Peyer's patch (tissue), 4 donors: ENCODE measurements at regions not wholly inside any gene's neighbourhood (a gene's known extent, or its start where the extent isn't known, plus 50 kb on each side); places are given as distances from the start of the nearest gene placed in this dataset.

ENCODE experiments used
- POLR2A ChIP-seq, 2 donors: fragments of 450-650 bp; IDR thresholded peaks; one replicate each; pipeline ENCODE4 v1.5.1; 2017; ENCODE audit warnings: antibody characterized with exemption in 2 of 2, mild to moderate bottlenecking in 2 of 2, moderate library complexity in 2 of 2
- TF ChIP-seq, protein P1 (sequence below), 6 experiments: fragments of 450-650 bp in 4 of 6; fragments of 200-600 bp in 2 of 6; sonication (generic) in 1 of 6; IDR thresholded peaks; one replicate each; pipeline ENCODE4 v1.5.1; 2017 to 2019; ENCODE audit warnings: antibody characterized with exemption in 6 of 6, mild to moderate bottlenecking in 3 of 6, moderate library complexity in 1 of 6

DNA sequence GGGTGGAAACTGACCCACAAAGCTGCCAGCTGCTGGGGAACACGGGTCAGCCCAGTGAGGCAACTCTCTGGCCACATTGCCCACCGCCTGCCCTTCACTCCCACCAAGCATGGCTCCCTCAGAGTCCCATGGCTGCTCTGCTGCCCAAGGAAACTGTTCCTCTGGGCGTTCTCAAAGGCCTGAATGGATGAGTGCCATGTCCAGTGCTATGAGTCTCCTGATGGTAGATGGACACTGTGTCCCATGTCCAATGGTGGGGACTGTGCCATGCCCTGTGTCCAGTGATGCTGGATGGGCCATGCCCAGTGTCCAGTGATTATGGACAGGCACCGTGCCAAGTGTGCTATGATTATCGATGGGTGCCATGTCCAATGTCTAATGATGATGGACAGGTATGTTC lies 88.8 kb downstream of the ANKRD10 start:
- TF ChIP-seq, protein P1, sequence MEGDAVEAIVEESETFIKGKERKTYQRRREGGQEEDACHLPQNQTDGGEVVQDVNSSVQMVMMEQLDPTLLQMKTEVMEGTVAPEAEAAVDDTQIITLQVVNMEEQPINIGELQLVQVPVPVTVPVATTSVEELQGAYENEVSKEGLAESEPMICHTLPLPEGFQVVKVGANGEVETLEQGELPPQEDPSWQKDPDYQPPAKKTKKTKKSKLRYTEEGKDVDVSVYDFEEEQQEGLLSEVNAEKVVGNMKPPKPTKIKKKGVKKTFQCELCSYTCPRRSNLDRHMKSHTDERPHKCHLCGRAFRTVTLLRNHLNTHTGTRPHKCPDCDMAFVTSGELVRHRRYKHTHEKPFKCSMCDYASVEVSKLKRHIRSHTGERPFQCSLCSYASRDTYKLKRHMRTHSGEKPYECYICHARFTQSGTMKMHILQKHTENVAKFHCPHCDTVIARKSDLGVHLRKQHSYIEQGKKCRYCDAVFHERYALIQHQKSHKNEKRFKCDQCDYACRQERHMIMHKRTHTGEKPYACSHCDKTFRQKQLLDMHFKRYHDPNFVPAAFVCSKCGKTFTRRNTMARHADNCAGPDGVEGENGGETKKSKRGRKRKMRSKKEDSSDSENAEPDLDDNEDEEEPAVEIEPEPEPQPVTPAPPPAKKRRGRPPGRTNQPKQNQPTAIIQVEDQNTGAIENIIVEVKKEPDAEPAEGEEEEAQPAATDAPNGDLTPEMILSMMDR (IDR thresholded peaks at IDR 0.05), result no peak
- no peak for TF ChIP-seq POLR2A (IDR thresholded peaks at IDR 0.05)
